Left ventricle myocardium inferior (tissue), 1 donor: ENCODE measurements at regions not wholly inside any gene's neighbourhood (a gene's known extent, or its start where the extent isn't known, plus 50 kb on each side); places are given as distances from the start of the nearest gene placed in this dataset.

Experiments used
- DNase-seq: peaks from one replicate; pipeline ENCODE4 v3.0.0-alpha.2; 2020
- H3K27ac ChIP-seq: fragments of 200-600 bp; replicated peaks from 2 replicates; pipeline ENCODE4 v1.8.0; 2021
- H3K27me3 ChIP-seq: fragments of 200-600 bp; 2 replicates; pipeline ENCODE4 v1.8.0; 2021; ENCODE audit warnings: low read depth
- H3K36me3 ChIP-seq: fragments of 200-600 bp; 2 replicates; pipeline ENCODE4 v1.8.0; 2021
- H3K4me1 ChIP-seq: fragments of 200-600 bp; 2 replicates; pipeline ENCODE4 v1.8.0; 2021
- H3K4me3 ChIP-seq: fragments of 200-600 bp; 2 replicates; pipeline ENCODE4 v1.8.0; 2021; ENCODE audit warnings: mild to moderate bottlenecking, moderate library complexity
- H3K9me3 ChIP-seq: fragments of 200-600 bp; replicated peaks from 2 replicates; pipeline ENCODE4 v1.8.0; 2021
- CTCF ChIP-seq: fragments of 200-600 bp; IDR thresholded peaks from 2 replicates; pipeline ENCODE4 v1.8.0; 2021; ENCODE audit warnings: antibody characterized with exemption, mild to moderate bottlenecking, borderline replicate concordance
- intact Hi-C: fragments of 100-400 bp; cut with micrococcal nuclease; formaldehyde crosslinking; loops from one replicate; pipeline ENCODE4 v1.11.0; 2022
- donor health status: DM: no; HTN: yes; CAD: no; lungs with severe emphysema.

GRCh38 chr6:134721060-134721405 is 228.9 kb downstream of the ALDH8A1 start:
- no peak for DNase-seq
- intact Hi-C loops, result no loop called here
- H3K27me3 ChIP-seq, result no peaks in the 10 kb centered on the region
- H3K4me3 ChIP-seq, result no peak overlapping the region
- no peaks in the 10 kb centered on the region for H3K9me3 ChIP-seq
- peak overlapping the region; percentile 84 for H3K27ac ChIP-seq
- TF ChIP-seq CTCF, result no peak
- peaks cover 65% of the 10 kb centered on the region for H3K4me1 ChIP-seq
- H3K36me3 ChIP-seq, result no peaks in the 10 kb centered on the region

GRCh38 chr6:134720353-134721059 is 229.4 kb downstream of the ALDH8A1 start:
- Histone ChIP-seq H3K9me3 (no peaks in the 10 kb centered on the region), H3K4me1 (peaks cover 64% of the 10 kb centered on the region), H3K27me3 (no peaks in the 10 kb centered on the region), H3K4me3 (no peak overlapping the region), H3K36me3 (no peaks in the 10 kb centered on the region), H3K27ac (peak overlapping the region; percentile 84)
- intact Hi-C loops, result no loop called here
- DNase-seq, result no peak
- no peak for TF ChIP-seq CTCF

- no peak for DNase-seq
- peaks cover 58% of the 10 kb centered on the region for H3K4me1 ChIP-seq
- peak overlapping the region; percentile 84 for H3K27ac ChIP-seq
- no peaks in the 10 kb centered on the region for H3K36me3 ChIP-seq
- no peaks in the 10 kb centered on the region for H3K9me3 ChIP-seq
- H3K27me3 ChIP-seq, result no peaks in the 10 kb centered on the region
- TF ChIP-seq CTCF, result no peak
- no peak overlapping the region for H3K4me3 ChIP-seq
- intact Hi-C loops, result no loop called here
Measured at GRCh38 chr6:134719911-134720310, 230.0 kb downstream of the ALDH8A1 start.

GRCh38 chr6:134719286-134719685 is 230.6 kb downstream of the ALDH8A1 start:
- no peak overlapping the region for H3K4me3 ChIP-seq
- no peaks in the 10 kb centered on the region for H3K9me3 ChIP-seq
- intact Hi-C loops, result no loop called here
- H3K36me3 ChIP-seq, result no peaks in the 10 kb centered on the region
- DNase-seq, result no peak
- peak overlapping the region; percentile 84 for H3K27ac ChIP-seq
- no peaks in the 10 kb centered on the region for H3K27me3 ChIP-seq
- no peak for TF ChIP-seq CTCF
- peaks cover 52% of the 10 kb centered on the region for H3K4me1 ChIP-seq

- H3K27me3 ChIP-seq, result no peaks in the 10 kb centered on the region
- no peak for DNase-seq
- TF ChIP-seq CTCF, result no peak
- intact Hi-C loops, result no loop called here
- H3K4me3 ChIP-seq, result peak overlapping the region; percentile 22
- peak overlapping the region; percentile 40 for H3K27ac ChIP-seq
- peaks cover 12% of the 10 kb centered on the region for H3K4me1 ChIP-seq
- H3K36me3 ChIP-seq, result no peaks in the 10 kb centered on the region
- H3K9me3 ChIP-seq, result no peaks in the 10 kb centered on the region
Measured at GRCh38 chr6:134714679-134715078, 235.2 kb downstream of the ALDH8A1 start.
